ENCODE measurements at regions not wholly inside any gene's neighbourhood (a gene's known extent, or its start where the extent isn't known, plus 50 kb on each side); places are given as distances from the start of the nearest gene placed in this dataset.

- H3K27me3 ChIP-seq (ENCODE audit: control insufficient read depth in 2 of 2, insufficient read depth in 2 of 2, low read length in 2 of 2) = no peaks in the 10 kb centered on the region
- H3K27ac ChIP-seq (ENCODE audit: low read depth, low read length) = no peak overlapping the region
- Mint-ChIP-seq H3K27ac (no peak overlapping the region), H3K36me3 (peaks cover 0 to 17% (median 0%) of the 10 kb centered on the region in 5 donors), H3K4me1 (peaks cover 30 to 54% (median 47%) of the 10 kb centered on the region in 7 donors), H3K4me3 (no peak overlapping the region), H3K9me3 (peaks cover 0 to 4% (median 0%) of the 10 kb centered on the region in 11 donors), H3K27me3 (no peaks in the 10 kb centered on the region)
- ATAC-seq (no peak), DNase-seq (no peak)
- no peak overlapping the region for H3K4me3 ChIP-seq (ENCODE audit: low read length)
- ChIA-PET POLR2A (interaction anchor here (1.6 to 1.8 kb wide), 2 partner anchors 12 to 37 kb away, joined by 5 to 7 read pairs; no protein-coding TSS in a partner anchor), CTCF (interaction anchor here (0.8 kb wide), 1 partner anchor 51 kb away, joined by 3 read pairs; no protein-coding TSS in a partner anchor)
- H3K4me1 ChIP-seq (ENCODE audit: control insufficient read depth in 2 of 2, insufficient read depth in 2 of 2, low read length in 2 of 2) = peaks cover 21 to 39% of the 10 kb centered on the region in 2 donors
- H3K9me3 ChIP-seq (ENCODE audit: control insufficient read depth in 2 of 3, low read length in 3 of 3) = no peaks in the 10 kb centered on the region
- H3K36me3 ChIP-seq (ENCODE audit: control insufficient read depth in 2 of 3, insufficient read depth in 3 of 3, low read length in 3 of 3) = no peaks in the 10 kb centered on the region
- intact Hi-C loops (cut with micrococcal nuclease) = loop anchor here in 1 of 2 donors (5.0 kb wide), 1 partner anchor 37 kb away; no protein-coding TSS in a partner anchor
Measured at GRCh38 chr15:38614621-38615020, 50.0 kb upstream of the RASGRP1 start.

DNA sequence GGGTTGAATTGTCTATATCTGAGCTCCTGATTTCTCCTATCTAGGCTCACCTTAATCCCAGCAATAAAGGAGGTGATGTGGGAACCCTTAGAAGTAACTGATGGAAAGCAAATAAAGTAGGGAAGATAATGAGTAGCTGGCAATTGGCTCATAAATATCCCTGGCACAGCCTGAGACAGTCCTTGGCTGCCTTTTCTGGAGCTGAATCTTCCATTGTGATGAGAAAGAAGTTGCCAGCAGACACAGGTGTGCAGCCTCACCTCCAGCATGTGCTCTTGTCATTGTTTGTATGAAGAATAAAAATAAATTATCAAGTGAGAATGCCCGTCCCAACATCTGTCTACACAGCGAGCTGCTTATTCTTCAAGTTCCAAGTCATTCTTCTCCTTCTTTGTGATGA, 53.2 kb upstream of the RASGRP1 start:
- H3K27me3 Mint-ChIP-seq = no peaks in the 10 kb centered on the region
- peaks cover 18 to 39% (median 32%) of the 10 kb centered on the region in 7 donors for H3K4me1 Mint-ChIP-seq
- intact Hi-C loops (cut with micrococcal nuclease) = no loop called here
- H3K27ac Mint-ChIP-seq = peak overlapping the region in 1 of 9 donors; percentile 6
- Histone ChIP-seq H3K4me1 (ENCODE audit: control insufficient read depth in 2 of 2, insufficient read depth in 2 of 2, low read length in 2 of 2) (peaks cover 6 to 7% of the 10 kb centered on the region in 2 donors), H3K9me3 (ENCODE audit: control insufficient read depth in 2 of 3, low read length in 3 of 3) (no peaks in the 10 kb centered on the region), H3K36me3 (ENCODE audit: control insufficient read depth in 2 of 3, insufficient read depth in 3 of 3, low read length in 3 of 3) (no peaks in the 10 kb centered on the region), H3K27ac (ENCODE audit: low read depth, low read length) (no peak overlapping the region), H3K27me3 (ENCODE audit: control insufficient read depth in 2 of 2, insufficient read depth in 2 of 2, low read length in 2 of 2) (no peaks in the 10 kb centered on the region), H3K4me3 (ENCODE audit: low read length) (no peak overlapping the region)
- POLR2A ChIA-PET = interaction anchor here (0.6 to 1.2 kb wide), 4 partner anchors 8 to 74 kb away, joined by 3 to 6 read pairs (median 4); no protein-coding TSS in a partner anchor
- no peak for ATAC-seq
- H3K4me3 Mint-ChIP-seq = no peak overlapping the region
- CTCF ChIA-PET = interaction anchor here (0.8 to 1.1 kb wide), 2 partner anchors 47 to 68 kb away, joined by 3 read pairs; no protein-coding TSS in a partner anchor
- peaks cover 0 to 2% (median 0%) of the 10 kb centered on the region in 11 donors for H3K9me3 Mint-ChIP-seq
- peaks cover 0 to 11% (median 0%) of the 10 kb centered on the region in 5 donors for H3K36me3 Mint-ChIP-seq
- DNase-seq = no peak

DNA sequence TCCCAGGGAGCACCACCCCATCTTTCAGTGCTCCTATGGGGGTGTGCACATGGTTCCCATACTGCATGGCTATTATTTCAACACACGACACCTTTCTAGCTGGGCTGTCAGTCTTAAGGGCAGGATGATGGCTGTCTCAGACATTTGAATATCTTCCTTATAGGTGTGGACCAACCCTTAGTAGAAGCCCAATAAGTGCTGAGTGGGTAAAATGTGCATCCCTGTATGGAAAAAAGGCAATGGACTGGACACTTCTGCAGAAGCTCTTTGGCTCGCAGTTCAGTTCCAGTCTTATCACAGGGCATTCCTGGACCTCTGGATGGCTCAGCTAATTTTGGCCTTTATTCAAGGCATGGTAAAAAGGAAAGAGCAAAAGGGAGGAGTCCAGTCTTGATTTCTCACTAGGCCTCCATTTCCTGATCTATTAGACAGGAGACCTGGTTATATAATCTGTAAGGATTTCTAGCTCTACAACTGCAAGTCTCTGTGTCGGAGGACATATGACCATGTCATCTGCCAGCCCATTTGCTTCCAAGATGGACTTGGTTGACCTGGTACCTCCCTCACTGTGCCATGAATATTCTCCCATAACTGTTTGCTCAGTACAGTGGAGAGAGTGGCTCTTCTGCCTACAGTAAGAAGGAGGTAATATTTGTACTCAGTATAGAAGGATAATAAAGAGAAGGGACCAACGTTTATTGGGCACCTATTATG, 53.8 kb upstream of the RASGRP1 start:
- H3K4me3 ChIP-seq (ENCODE audit: low read length) = no peak overlapping the region
- no peaks in the 10 kb centered on the region for H3K9me3 ChIP-seq (ENCODE audit: control insufficient read depth in 2 of 3, low read length in 3 of 3)
- no peaks in the 10 kb centered on the region for H3K27me3 Mint-ChIP-seq
- CTCF ChIA-PET = interaction anchor here (0.8 to 1.1 kb wide), 2 partner anchors 46 to 68 kb away, joined by 3 read pairs; no protein-coding TSS in a partner anchor
- H3K36me3 Mint-ChIP-seq = peaks cover 0 to 6% (median 0%) of the 10 kb centered on the region in 5 donors
- no peaks in the 10 kb centered on the region for H3K27me3 ChIP-seq (ENCODE audit: control insufficient read depth in 2 of 2, insufficient read depth in 2 of 2, low read length in 2 of 2)
- H3K4me3 Mint-ChIP-seq = no peak overlapping the region
- H3K9me3 Mint-ChIP-seq = peaks cover 0 to under 1% (median 0%) of the 10 kb centered on the region in 11 donors
- intact Hi-C loops (cut with micrococcal nuclease) = no loop called here
- DNase-seq = no peak
- H3K27ac ChIP-seq (ENCODE audit: low read depth, low read length) = no peak overlapping the region
- peaks cover under 1 to 6% of the 10 kb centered on the region in 2 donors for H3K4me1 ChIP-seq (ENCODE audit: control insufficient read depth in 2 of 2, insufficient read depth in 2 of 2, low read length in 2 of 2)
- POLR2A ChIA-PET = interaction anchor here (0.7 to 1.2 kb wide), 3 partner anchors 8 to 13 kb away, joined by 3 to 6 read pairs (median 4); no protein-coding TSS in a partner anchor
- no peak for ATAC-seq
- peaks cover 16 to 38% (median 26%) of the 10 kb centered on the region in 7 donors for H3K4me1 Mint-ChIP-seq
- H3K36me3 ChIP-seq (ENCODE audit: control insufficient read depth in 2 of 3, insufficient read depth in 3 of 3, low read length in 3 of 3) = no peaks in the 10 kb centered on the region
- H3K27ac Mint-ChIP-seq = peak overlapping the region in 2 of 9 donors; percentile 24 to 41

- no peak overlapping the region for H3K4me3 Mint-ChIP-seq
- Histone ChIP-seq H3K4me3 (ENCODE audit: low read length) (no peak overlapping the region), H3K27me3 (ENCODE audit: control insufficient read depth in 2 of 2, insufficient read depth in 2 of 2, low read length in 2 of 2) (no peaks in the 10 kb centered on the region), H3K36me3 (ENCODE audit: control insufficient read depth in 2 of 3, insufficient read depth in 3 of 3, low read length in 3 of 3) (no peaks in the 10 kb centered on the region), H3K9me3 (ENCODE audit: control insufficient read depth in 2 of 3, low read length in 3 of 3) (no peaks in the 10 kb centered on the region), H3K4me1 (ENCODE audit: control insufficient read depth in 2 of 2, insufficient read depth in 2 of 2, low read length in 2 of 2) (peaks cover 0 to 6% of the 10 kb centered on the region in 2 donors), H3K27ac (ENCODE audit: low read depth, low read length) (no peak overlapping the region)
- DNase-seq = no peak
- H3K27me3 Mint-ChIP-seq = no peaks in the 10 kb centered on the region
- CTCF ChIA-PET = no interaction called here
- peaks cover 0 to 4% (median 0%) of the 10 kb centered on the region in 5 donors for H3K36me3 Mint-ChIP-seq
- peak overlapping the region in 3 of 9 donors; percentile 25 to 83 (median 48) for H3K27ac Mint-ChIP-seq
- POLR2A ChIA-PET = interaction anchor here (0.9 to 1.7 kb wide), 4 partner anchors 9 to 56 kb away, joined by 3 read pairs; partner anchors contain the start of gene RASGRP1
- ATAC-seq = no peak
- no peaks in the 10 kb centered on the region for H3K9me3 Mint-ChIP-seq
- H3K4me1 Mint-ChIP-seq = peaks cover 14 to 37% (median 24%) of the 10 kb centered on the region in 7 donors
- intact Hi-C loops (cut with micrococcal nuclease) = no loop called here
Measured at GRCh38 chr15:38620098-38620497, 55.5 kb upstream of the RASGRP1 start.

- CTCF ChIA-PET = interaction anchor here (1.6 kb wide), 1 partner anchor 32 kb away, joined by 3 read pairs; no protein-coding TSS in a partner anchor
- H3K27ac ChIP-seq (ENCODE audit: low read depth, low read length) = no peak overlapping the region
- H3K4me1 ChIP-seq (ENCODE audit: control insufficient read depth in 2 of 2, insufficient read depth in 2 of 2, low read length in 2 of 2) = peaks cover 0 to 8% of the 10 kb centered on the region in 2 donors
- no peak overlapping the region for H3K4me3 ChIP-seq (ENCODE audit: low read length)
- no peaks in the 10 kb centered on the region for H3K9me3 Mint-ChIP-seq
- no peaks in the 10 kb centered on the region for H3K27me3 ChIP-seq (ENCODE audit: control insufficient read depth in 2 of 2, insufficient read depth in 2 of 2, low read length in 2 of 2)
- DNase-seq (peak in 1 of 9 donors; percentile 8), ATAC-seq (no peak)
- no peaks in the 10 kb centered on the region for H3K9me3 ChIP-seq (ENCODE audit: control insufficient read depth in 2 of 3, low read length in 3 of 3)
- no peaks in the 10 kb centered on the region for H3K36me3 ChIP-seq (ENCODE audit: control insufficient read depth in 2 of 3, insufficient read depth in 3 of 3, low read length in 3 of 3)
- peaks cover 0 to 4% (median 0%) of the 10 kb centered on the region in 5 donors for H3K36me3 Mint-ChIP-seq
- intact Hi-C loops (cut with micrococcal nuclease) = no loop called here
- peak overlapping the region in 5 of 9 donors; percentile 15 to 83 (median 39) for H3K27ac Mint-ChIP-seq
- no peaks in the 10 kb centered on the region for H3K27me3 Mint-ChIP-seq
- peak overlapping the region in 2 of 10 donors; percentile 14 to 21 for H3K4me3 Mint-ChIP-seq
- H3K4me1 Mint-ChIP-seq = peaks cover 14 to 37% (median 26%) of the 10 kb centered on the region in 7 donors
- POLR2A ChIA-PET = interaction anchor here (0.7 to 1.9 kb wide), 3 partner anchors 11 to 1456 kb away, joined by 3 to 5 read pairs (median 3); no protein-coding TSS in a partner anchor
Measured at GRCh38 chr15:38620851-38621594, 56.4 kb upstream of the RASGRP1 start.

GRCh38 chr15:38622304-38622703, 57.7 kb upstream of the RASGRP1 start:
- H3K9me3 ChIP-seq (ENCODE audit: control insufficient read depth in 2 of 3, low read length in 3 of 3) = no peaks in the 10 kb centered on the region
- H3K4me3 ChIP-seq (ENCODE audit: low read length) = no peak overlapping the region
- no peaks in the 10 kb centered on the region for H3K36me3 ChIP-seq (ENCODE audit: control insufficient read depth in 2 of 3, insufficient read depth in 3 of 3, low read length in 3 of 3)
- peaks cover 20 to 50% (median 37%) of the 10 kb centered on the region in 7 donors for H3K4me1 Mint-ChIP-seq
- no peak for DNase-seq
- no peaks in the 10 kb centered on the region for H3K27me3 ChIP-seq (ENCODE audit: control insufficient read depth in 2 of 2, insufficient read depth in 2 of 2, low read length in 2 of 2)
- CTCF ChIA-PET = no interaction called here
- H3K9me3 Mint-ChIP-seq = no peaks in the 10 kb centered on the region
- POLR2A ChIA-PET = interaction anchor here (0.6 to 1.9 kb wide), 3 partner anchors 11 to 34 kb away, joined by 3 to 5 read pairs (median 4); no protein-coding TSS in a partner anchor
- intact Hi-C loops (cut with micrococcal nuclease) = no loop called here
- H3K4me3 Mint-ChIP-seq = no peak overlapping the region
- H3K27ac ChIP-seq (ENCODE audit: low read depth, low read length) = no peak overlapping the region
- H3K27ac Mint-ChIP-seq = peak overlapping the region in 1 of 9 donors; percentile 42
- peaks cover 0 to 4% (median 0%) of the 10 kb centered on the region in 5 donors for H3K36me3 Mint-ChIP-seq
- H3K4me1 ChIP-seq (ENCODE audit: control insufficient read depth in 2 of 2, insufficient read depth in 2 of 2, low read length in 2 of 2) = peaks cover 4 to 18% of the 10 kb centered on the region in 2 donors
- no peaks in the 10 kb centered on the region for H3K27me3 Mint-ChIP-seq
- ATAC-seq = no peak
